A549 (cell line): ENCODE measurements at regions not wholly inside any gene's neighbourhood (a gene's known extent, or its start where the extent isn't known, plus 50 kb on each side); places are given as distances from the start of the nearest gene placed in this dataset.

ENCODE experiments used
- ATAC-seq, 2 experiments: fragments of 200-7000 bp in 1 of 2; fragments of >200 bp in 1 of 2; cut with Nextera tagmentation in 1 of 2; cut with Tn5 transposase in 1 of 2; 3 replicates each; pipeline versions ENCODE4 v1.8.0 to v1.9.1; 2018 to 2020; ENCODE audit warnings: mild to moderate bottlenecking in 1 of 2, moderate library complexity in 1 of 2
- CTCF ChIA-PET: fragments of 300-600 bp; sonication (Branson Sonifier 250); formaldehyde crosslinking; extraction: SDS; loops from one replicate; lab custom pipeline; 2021; ENCODE audit warnings: antibody characterized with exemption, inconsistent platforms; lab: Yijun Ruan, JAX
- POLR2A ChIA-PET: fragments of 350-600 bp; formaldehyde crosslinking; extraction: SDS; loops from one replicate; lab custom pipeline; 2021; ENCODE audit warnings: antibody characterized with exemption, inconsistent platforms; lab: Yijun Ruan, JAX
- DNase-seq, 2 experiments: peaks; one replicate each; pipeline versions ENCODE4 v3.0.0 to v3.0.0-alpha.2; 2011 to 2016; ENCODE audit warnings: low read depth in 1 of 2, low spot score in 1 of 2
- FAIRE-seq: peaks from 2 replicates; lab custom pipeline; 2011; peaks lifted over from hg19 to GRCh38; lab: Jason Lieb, UNC
- H3K27ac ChIP-seq, 2 experiments: fragments of >200 bp; sonication (Bioruptor Twin); formaldehyde crosslinking; 3 replicates each; pipeline ENCODE4 v1.5.1; 2016 to 2017
- H3K4me1 ChIP-seq: fragments of >200 bp; sonication (Bioruptor Twin); formaldehyde crosslinking; 3 replicates; pipeline ENCODE4 v1.6.1; 2016
- H3K4me2 ChIP-seq: fragments of >200 bp; sonication (Bioruptor Twin); formaldehyde crosslinking; 3 replicates; pipeline ENCODE4 v1.6.1; 2016
- H3K4me3 ChIP-seq: fragments of >200 bp; sonication (Bioruptor Twin); formaldehyde crosslinking; 3 replicates; pipeline ENCODE4 v1.5.1; 2016
- H3K9me3 ChIP-seq: fragments of >200 bp; sonication (Bioruptor Twin); formaldehyde crosslinking; 3 replicates; pipeline ENCODE4 v1.6.1; 2016
- CBX2 ChIP-seq: fragments of 200-600 bp; sonication (generic); IDR thresholded peaks from 2 replicates; pipeline ENCODE4 v1.6.1; 2016; ENCODE audit warnings: low read depth, mild to moderate bottlenecking, borderline replicate concordance
- CBX8 ChIP-seq: fragments of 200-600 bp; sonication (generic); IDR thresholded peaks from 2 replicates; pipeline ENCODE4 v1.6.1; 2016
- CEBPB ChIP-seq, 2 experiments: fragments of >200 bp in 1 of 2; sonication (Bioruptor Twin) in 1 of 2; formaldehyde crosslinking in 1 of 2; IDR thresholded peaks; 2 replicates each; pipeline ENCODE4 v1.6.1; 2012 to 2016
- CHD2 ChIP-seq: fragments of 150-350 bp; IDR thresholded peaks from 2 replicates; pipeline ENCODE4 v1.6.1; 2014; ENCODE audit warnings: low read length; ENCODE audit not compliant: partially characterized antibody
- CHD4 ChIP-seq: fragments of 200-600 bp; sonication (generic); IDR thresholded peaks from 2 replicates; pipeline ENCODE4 v1.6.1; 2016; ENCODE audit warnings: antibody characterized with exemption, mild to moderate bottlenecking, borderline replicate concordance
- CTCF ChIP-seq: fragments of >200 bp; sonication (Bioruptor Twin); formaldehyde crosslinking; IDR thresholded peaks from 3 replicates; pipeline ENCODE4 v1.5.1; 2016
- EHF ChIP-seq: fragments of 250-450 bp; sonication (Bioruptor Pico); IDR thresholded peaks from 2 replicates; pipeline ENCODE4 v1.5.0; 2020; ENCODE audit warnings: mild to moderate bottlenecking
- ELK1 ChIP-seq: fragments of 150-350 bp; IDR thresholded peaks from 2 replicates; pipeline ENCODE4 v1.6.1; 2014; ENCODE audit warnings: low read depth, mild to moderate bottlenecking, low read length
- EP300 ChIP-seq, 2 experiments: fragments of >200 bp; sonication (Bioruptor Twin); formaldehyde crosslinking; IDR thresholded peaks; 2 replicates in 1 of 2; 3 replicates in 1 of 2; pipeline ENCODE4 v1.6.1; 2016 to 2017
- FOSB ChIP-seq: fragments of 250-450 bp; sonication (Bioruptor Pico); IDR thresholded peaks from 2 replicates; pipeline ENCODE4 v1.5.0; 2020; ENCODE audit warnings: mild to moderate bottlenecking, moderate library complexity
- FOXS1 ChIP-seq: fragments of 250-450 bp; sonication (Bioruptor Pico); IDR thresholded peaks from 2 replicates; pipeline ENCODE4 v1.5.0; 2020; ENCODE audit warnings: mild to moderate bottlenecking, moderate library complexity
- GATA3 ChIP-seq: IDR thresholded peaks from 2 replicates; pipeline ENCODE4 v1.6.1; 2012; ENCODE audit warnings: borderline replicate concordance
- HEYL ChIP-seq: fragments of 250-450 bp; sonication (Bioruptor Pico); IDR thresholded peaks from 2 replicates; pipeline ENCODE4 v1.8.0; 2021; ENCODE audit warnings: mild to moderate bottlenecking, moderate library complexity
- HOXB5 ChIP-seq: fragments of 250-450 bp; sonication (Bioruptor Pico); IDR thresholded peaks from 2 replicates; pipeline ENCODE4 v1.5.0; 2020; ENCODE audit warnings: mild to moderate bottlenecking, moderate library complexity
- JUN ChIP-seq, 2 experiments: fragments of >200 bp; sonication (Bioruptor Twin); formaldehyde crosslinking; IDR thresholded peaks; 2 replicates in 1 of 2; 3 replicates in 1 of 2; pipeline ENCODE4 v1.6.1; 2016 to 2017
- KDM1A ChIP-seq: fragments of 200-600 bp; sonication (generic); IDR thresholded peaks from 2 replicates; pipeline ENCODE4 v1.6.1; 2016; ENCODE audit warnings: low read depth, mild to moderate bottlenecking
- MAFK ChIP-seq: fragments of 450-650 bp; IDR thresholded peaks from 2 replicates; pipeline ENCODE4 v1.6.1; 2014; ENCODE audit not compliant: partially characterized antibody
- MYC ChIP-seq: IDR thresholded peaks from 2 replicates; pipeline ENCODE4 v1.6.1; 2012; ENCODE audit warnings: mild to moderate bottlenecking, inconsistent platforms, low read length, improper control_type of control experiment, borderline replicate concordance
- NFE2L2 ChIP-seq: fragments of 150-350 bp; conservative IDR thresholded peaks from 2 replicates; pipeline ENCODE4 v1.6.1; 2014; ENCODE audit warnings: low read length
- NPAS2 ChIP-seq: fragments of 250-450 bp; sonication (Bioruptor Pico); IDR thresholded peaks from 2 replicates; pipeline ENCODE4 v1.8.0; 2022; ENCODE audit warnings: mild to moderate bottlenecking, moderate library complexity, borderline replicate concordance
- POLR2AphosphoS2 ChIP-seq: conservative IDR thresholded peaks from 2 replicates; pipeline ENCODE4 v1.6.1; 2012; ENCODE audit warnings: low read length, improper control_type of control experiment, inconsistent platforms
- RARB ChIP-seq: fragments of 250-450 bp; sonication (Bioruptor Pico); IDR thresholded peaks from 2 replicates; pipeline ENCODE4 v1.8.0; 2021; ENCODE audit warnings: mild to moderate bottlenecking, moderate library complexity
- RCOR1 ChIP-seq: fragments of 150-350 bp; IDR thresholded peaks from 2 replicates; pipeline ENCODE4 v1.6.1; 2014; ENCODE audit warnings: antibody characterized with exemption, low read length, low read depth
- RFX5 ChIP-seq: fragments of 450-650 bp; IDR thresholded peaks from 2 replicates; pipeline ENCODE4 v1.7.1; 2014; ENCODE audit warnings: antibody characterized with exemption, mild to moderate bottlenecking, moderate library complexity
- RNF2 ChIP-seq: fragments of 200-600 bp; sonication (generic); IDR thresholded peaks from 2 replicates; pipeline ENCODE4 v1.6.1; 2016; ENCODE audit warnings: low read depth, mild to moderate bottlenecking, antibody characterized with exemption, moderate library complexity, borderline replicate concordance
- SREBF2 ChIP-seq: fragments of 450-650 bp; IDR thresholded peaks from 2 replicates; pipeline ENCODE4 v1.6.1; 2014; ENCODE audit warnings: mild to moderate bottlenecking, moderate library complexity
- TFCP2L1 ChIP-seq: fragments of 250-450 bp; sonication (Bioruptor Pico); IDR thresholded peaks from 2 replicates; pipeline ENCODE4 v1.5.0; 2021; ENCODE audit warnings: mild to moderate bottlenecking
- ZC3H11A ChIP-seq: fragments of 450-650 bp; IDR thresholded peaks from 2 replicates; pipeline ENCODE4 v1.6.1; 2014; ENCODE audit warnings: antibody characterized with exemption, mild to moderate bottlenecking
- ZFP36 ChIP-seq: fragments of 450-650 bp; IDR thresholded peaks from 2 replicates; pipeline ENCODE4 v1.6.1; 2014; ENCODE audit warnings: borderline replicate concordance; ENCODE audit not compliant: partially characterized antibody
- ZNF302 ChIP-seq: fragments of 250-450 bp; sonication (Bioruptor Pico); IDR thresholded peaks from 2 replicates; pipeline ENCODE4 v1.9.0; 2021; ENCODE audit warnings: inconsistent platforms, mild to moderate bottlenecking, moderate library complexity
- WGBS: methylation state at CpG from one replicate; pipeline ENCODE4 v1.1.6; 2017; ENCODE audit errors: missing lambda C conversion rate; 5-methylcytosine and 5-hydroxymethylcytosine counted together
- TF ChIP-seq, protein P1 (sequence below): IDR thresholded peaks from 2 replicates; pipeline ENCODE4 v1.6.1; 2012

GRCh38 chr11:111115890-111116289, 129.6 kb upstream of the POU2AF2 start:
- no peak for DNase-seq
- no peak for FAIRE-seq
- Histone ChIP-seq H3K9me3 (no peaks in the 10 kb centered on the region), H3K27ac (no peak overlapping the region), H3K4me1 (no peaks in the 10 kb centered on the region), H3K4me2 (no peak overlapping the region), H3K4me3 (no peak overlapping the region)
- ChIA-PET POLR2A (no interaction called here), CTCF (no interaction called here)
- TF ChIP-seq ELK1 (no peak), RNF2 (no peak), CBX2 (no peak), HEYL (CRISPR knock-in tag) (no peak), CTCF (no peak), TFCP2L1 (no peak), RCOR1 (no peak), ZFP36 (no peak), ZNF302 (CRISPR knock-in tag) (no peak), KDM1A (no peak), RFX5 (no peak), CHD4 (no peak), FOXS1 (CRISPR knock-in tag) (no peak), ZC3H11A (no peak), HOXB5 (CRISPR knock-in tag) (no peak)
- TF ChIP-seq, protein P1, sequence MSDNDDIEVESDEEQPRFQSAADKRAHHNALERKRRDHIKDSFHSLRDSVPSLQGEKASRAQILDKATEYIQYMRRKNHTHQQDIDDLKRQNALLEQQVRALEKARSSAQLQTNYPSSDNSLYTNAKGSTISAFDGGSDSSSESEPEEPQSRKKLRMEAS = no peak
- ATAC-seq = no peak
- 0% methylated on average over 1 of the region's 1 CpG for WGBS

- no peak overlapping the region for H3K4me3 ChIP-seq
- FAIRE-seq = no peak
These were observed 131.4 kb upstream of the POU2AF2 start for GRCh38 chr11:111114091-111114490.

More at GRCh38 chr11:111114091-111114490, 131.4 kb upstream of the POU2AF2 start:
- ChIA-PET CTCF (interaction anchor here (0.7 to 1.2 kb wide), 2 partner anchors 12 to 15 kb away, joined by 3 read pairs; no protein-coding TSS in a partner anchor), POLR2A (no interaction called here)
- no peak for DNase-seq
- Histone ChIP-seq H3K9me3 (no peaks in the 10 kb centered on the region), H3K4me2 (no peak overlapping the region), H3K27ac (no peak overlapping the region), H3K4me1 (no peaks in the 10 kb centered on the region)
- ATAC-seq = no peak
- TF ChIP-seq RARB = no peak
- TF ChIP-seq CEBPB (IDR thresholded peaks at IDR 0.05) = no peak
- no peak for TF ChIP-seq MYC
- no peak for TF ChIP-seq EHF (CRISPR knock-in tag)
- TF ChIP-seq GATA3 = no peak
- no peak for TF ChIP-seq SREBF2
- no peak for TF ChIP-seq FOSB (CRISPR knock-in tag)
- no peak for TF ChIP-seq CTCF
- TF ChIP-seq NFE2L2 = no peak
- no peak for TF ChIP-seq ZC3H11A
- no peak for TF ChIP-seq NPAS2 (CRISPR knock-in tag)
- TF ChIP-seq MAFK = no peak
- TF ChIP-seq JUN (IDR thresholded peaks at IDR 0.05) = no peak
- TF ChIP-seq CBX2 = no peak
- TF ChIP-seq POLR2AphosphoS2 = no peak
- no peak for TF ChIP-seq ZNF302 (CRISPR knock-in tag)
- no peak for TF ChIP-seq CBX8
- TF ChIP-seq EP300 (IDR thresholded peaks at IDR 0.05) = no peak
- no peak for TF ChIP-seq CHD2
- no peak for TF ChIP-seq RNF2
